GM19397 (cell line): ENCODE measurements at regions not wholly inside any gene's neighbourhood (a gene's known extent, or its start where the extent isn't known, plus 50 kb on each side); places are given as distances from the start of the nearest gene placed in this dataset.
"Not testable (repeated sequence)": the region's sequence is repeated elsewhere in the genome, so short reads cannot be mapped to it uniquely, and the experiment has no call there.

Source experiments
- ATAC-seq: cut with Tn5 transposase; IDR thresholded peaks from one replicate; pipeline ENCODE4 v1.9.1; 2021; ENCODE audit warnings: mild to moderate bottlenecking, moderate library complexity; ENCODE audit not compliant: unreplicated experiment

DNA sequence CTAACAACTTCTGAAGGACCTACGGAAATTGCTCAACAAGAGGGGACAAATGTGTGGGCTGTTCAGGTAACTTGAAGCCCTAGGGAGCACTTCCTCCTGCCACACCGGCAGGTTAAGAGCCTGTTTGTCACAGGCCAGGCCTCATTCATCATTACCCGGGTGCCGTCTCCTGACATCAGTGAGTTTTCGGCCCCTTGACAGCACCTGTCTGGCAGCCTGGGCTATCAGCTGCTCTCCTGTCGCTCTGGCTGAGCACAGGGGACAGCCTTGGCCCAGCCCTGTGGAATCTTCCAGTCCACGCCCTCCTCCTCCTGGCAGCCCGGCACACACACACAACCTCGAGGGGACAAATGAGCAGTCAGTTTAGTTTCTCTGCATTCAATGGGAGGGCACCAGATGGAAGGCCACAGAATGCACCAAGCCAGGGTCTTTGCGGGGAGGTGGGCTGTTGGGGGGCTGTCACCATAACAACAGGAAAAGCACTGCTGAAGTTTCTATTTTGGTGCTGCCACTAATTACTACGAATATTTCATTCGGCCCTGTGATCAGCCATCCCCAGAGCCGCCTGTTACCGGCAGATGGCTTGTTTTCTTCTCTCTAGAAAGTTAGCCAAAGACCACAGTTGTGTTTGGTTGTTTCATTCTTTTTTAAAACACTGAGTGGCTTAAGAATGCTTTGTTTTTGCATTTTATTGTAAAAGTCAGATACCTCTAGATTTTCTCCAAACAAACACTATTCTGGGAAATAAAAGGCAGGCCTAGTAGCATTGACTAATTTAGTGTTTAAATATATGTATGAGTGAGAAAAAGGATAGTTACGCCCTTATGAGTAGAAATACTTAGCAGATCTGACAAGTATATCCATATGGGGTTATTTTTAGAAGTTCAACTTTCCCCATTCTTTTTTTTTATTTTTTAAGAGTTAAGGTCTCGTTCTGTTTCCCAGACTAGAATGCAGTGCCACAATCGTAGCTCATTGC lies 189.9 kb upstream of the NDUFV2 start:
- ATAC-seq: peak; percentile 63

GRCh38 chr18:8913606-8914403 lies 188.7 kb upstream of the NDUFV2 start:
- not testable (repeated sequence) for ATAC-seq

GRCh38 chr18:8914404-8915264 lies 187.9 kb upstream of the NDUFV2 start:
- not testable (repeated sequence) for ATAC-seq

DNA sequence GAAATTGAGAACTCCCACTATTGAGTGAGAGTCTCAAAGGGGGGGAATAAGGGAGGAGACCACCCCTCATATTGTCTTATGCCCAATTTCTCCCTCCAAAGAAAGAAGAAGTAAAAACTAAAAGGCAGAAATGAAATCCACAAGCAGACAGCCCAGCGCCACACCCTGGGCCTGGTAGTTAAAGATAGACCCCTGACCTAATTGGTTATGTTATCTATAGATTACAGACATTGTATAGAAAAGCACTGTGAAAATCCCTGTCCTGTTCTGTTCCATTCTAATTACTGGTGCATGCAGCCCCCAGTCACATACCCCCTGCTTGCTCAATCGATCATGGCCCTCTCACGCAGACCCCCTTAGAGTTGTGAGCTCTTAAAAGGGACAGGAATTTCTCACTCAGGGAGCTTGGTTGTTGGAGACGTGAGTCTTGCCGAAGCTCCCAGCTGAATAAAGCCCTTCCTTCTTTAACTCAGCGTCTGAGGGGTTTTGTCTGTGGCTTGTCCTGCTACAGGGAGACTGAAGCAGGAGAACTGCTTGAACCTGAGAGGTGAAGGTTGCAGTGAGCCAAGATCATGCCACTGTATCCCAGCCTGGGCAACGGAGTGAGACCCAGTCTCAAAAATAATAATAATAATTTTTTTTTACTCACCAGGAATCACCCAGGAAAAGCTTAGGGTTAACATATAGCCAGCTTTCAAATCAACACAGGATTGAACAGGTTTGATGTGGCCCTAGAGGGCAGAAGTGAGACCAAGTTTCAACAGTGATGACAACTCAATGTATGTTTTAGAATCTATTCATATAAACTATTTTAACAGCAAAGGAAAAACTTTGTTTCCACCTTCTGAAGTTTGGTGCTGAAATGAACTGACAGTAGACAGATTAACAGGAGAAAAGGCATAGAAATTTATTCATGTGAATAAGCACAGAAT lies 181.4 kb upstream of the NDUFV2 start:
- not testable (repeated sequence) for ATAC-seq

DNA sequence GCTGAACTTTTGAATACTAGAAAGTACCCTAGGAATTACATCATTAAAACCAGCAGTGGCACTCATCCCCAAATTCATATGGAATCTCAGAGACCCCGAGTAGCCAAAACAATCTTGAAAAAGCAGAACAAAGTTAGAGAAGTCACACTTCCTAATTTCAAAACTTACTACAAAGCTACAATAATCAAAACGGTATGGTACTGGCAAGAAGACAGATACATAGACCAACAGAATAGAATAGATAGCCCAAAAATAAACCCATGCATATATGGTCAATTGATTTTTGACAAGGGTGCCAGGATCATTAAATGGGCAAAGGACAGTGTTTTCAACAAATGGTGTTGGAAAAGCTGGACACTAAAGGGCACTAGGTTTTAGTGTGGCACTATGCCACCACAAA lies 176.0 kb upstream of the NDUFV2 start:
- no peak for ATAC-seq

DNA sequence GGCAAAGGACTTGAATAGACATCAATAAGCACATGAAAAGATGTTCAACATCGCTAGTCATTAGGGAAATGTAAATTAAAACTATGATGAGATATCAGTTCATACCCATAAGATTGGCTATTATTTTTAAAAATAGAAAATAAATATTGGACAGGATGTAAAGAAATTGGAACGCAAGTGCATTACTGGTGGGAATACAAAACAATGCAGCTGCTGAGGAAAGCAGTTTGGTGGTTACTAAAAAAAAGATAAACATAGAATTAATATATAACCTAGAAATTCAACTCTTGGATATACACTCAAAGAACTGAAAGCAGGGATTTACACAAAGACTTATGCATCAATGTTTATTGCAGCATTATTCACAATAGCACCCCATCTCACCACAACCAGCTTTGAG lies 174.5 kb upstream of the NDUFV2 start:
- ATAC-seq: no peak

DNA sequence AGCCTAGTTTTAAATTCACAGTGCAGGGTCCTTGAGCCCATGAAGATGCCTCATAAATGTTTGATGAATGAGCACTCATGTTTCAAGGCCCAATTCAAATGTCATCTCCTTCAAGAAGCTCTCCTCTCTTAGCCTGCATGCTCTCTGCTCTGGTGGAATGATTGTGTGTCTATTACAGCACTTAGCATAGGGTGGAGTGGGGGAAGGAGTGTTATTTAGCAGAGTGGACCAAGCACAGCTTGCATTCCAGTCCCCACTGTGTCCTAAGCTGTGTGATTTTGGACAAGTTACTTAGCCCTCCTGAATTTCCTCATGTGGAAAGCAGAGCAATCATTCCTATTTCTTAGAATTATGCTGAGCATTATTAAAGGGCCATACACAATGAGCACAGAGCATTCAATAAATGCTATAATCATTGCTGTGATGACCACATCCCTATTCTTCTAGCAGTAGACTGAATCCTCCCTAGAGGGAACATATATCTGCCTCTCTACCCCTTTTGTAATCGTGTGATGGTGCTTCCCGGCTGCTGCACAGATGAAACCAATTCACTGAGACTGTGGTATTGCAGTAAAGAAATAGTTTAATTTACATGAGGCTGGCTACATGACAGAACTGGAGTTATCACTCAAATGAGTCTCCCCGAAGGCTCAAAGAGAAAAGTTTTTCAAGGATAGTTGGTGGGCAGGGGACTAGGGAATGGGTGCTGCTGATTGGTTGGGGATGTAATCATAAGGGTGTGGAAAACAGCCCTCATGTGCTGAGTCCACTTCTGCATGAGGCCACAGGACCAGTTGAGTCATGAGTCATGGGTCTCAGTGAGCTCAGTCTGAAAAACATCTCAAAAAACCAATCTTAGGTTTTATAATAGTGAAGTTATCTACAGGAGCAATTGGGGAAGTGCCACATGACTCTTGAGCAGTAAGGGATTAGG lies 173.4 kb upstream of the NDUFV2 start:
- ATAC-seq: no peak

DNA sequence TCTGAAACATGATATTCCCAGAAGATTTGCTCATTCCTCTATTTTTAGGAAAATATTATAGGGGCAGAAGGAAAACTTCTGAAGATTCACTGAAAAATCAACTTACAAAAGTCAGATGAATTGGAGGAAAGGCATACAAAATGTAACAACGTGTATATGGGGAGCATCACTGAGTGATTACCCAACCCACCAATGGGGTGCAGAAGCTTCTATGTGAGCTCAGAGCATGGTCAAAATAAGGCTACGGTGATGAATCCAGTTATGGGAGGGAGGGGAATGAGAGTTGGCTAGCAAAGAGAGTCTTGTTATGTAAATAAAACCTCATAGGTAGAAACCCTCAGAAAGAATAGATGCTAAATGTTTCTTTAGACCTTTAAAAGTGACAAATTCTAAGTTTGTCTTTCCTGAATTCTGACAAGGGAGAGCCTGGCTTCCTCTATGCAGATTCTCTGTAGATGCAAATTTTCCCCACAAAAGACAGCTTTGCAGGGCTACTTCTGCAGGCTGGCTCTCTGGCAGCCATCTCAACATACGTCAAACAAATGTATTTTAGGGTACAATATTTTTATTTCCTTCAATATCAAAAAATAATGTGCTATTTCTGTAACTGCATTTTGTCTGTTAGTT lies 171.4 kb upstream of the NDUFV2 start:
- no peak for ATAC-seq

DNA sequence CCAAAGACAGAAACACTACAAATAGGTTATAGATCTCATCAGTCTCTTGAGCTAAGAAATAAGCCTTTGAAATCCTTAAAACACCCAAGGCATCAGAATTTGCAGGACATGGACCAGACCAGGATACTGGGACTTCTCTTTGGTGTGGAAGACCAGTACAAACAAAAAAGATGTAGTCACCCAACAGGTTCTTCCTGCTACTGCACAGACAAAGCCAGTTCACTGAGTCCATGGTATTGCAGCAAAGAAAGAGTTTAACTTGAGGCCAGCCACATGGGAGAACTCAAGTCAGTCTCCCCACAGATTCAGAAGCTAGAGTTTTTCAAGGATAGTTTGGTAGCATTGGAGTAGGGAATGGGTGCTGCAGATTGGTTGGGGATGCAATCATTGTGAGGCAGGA lies 169.6 kb upstream of the NDUFV2 start:
- ATAC-seq: no peak

DNA sequence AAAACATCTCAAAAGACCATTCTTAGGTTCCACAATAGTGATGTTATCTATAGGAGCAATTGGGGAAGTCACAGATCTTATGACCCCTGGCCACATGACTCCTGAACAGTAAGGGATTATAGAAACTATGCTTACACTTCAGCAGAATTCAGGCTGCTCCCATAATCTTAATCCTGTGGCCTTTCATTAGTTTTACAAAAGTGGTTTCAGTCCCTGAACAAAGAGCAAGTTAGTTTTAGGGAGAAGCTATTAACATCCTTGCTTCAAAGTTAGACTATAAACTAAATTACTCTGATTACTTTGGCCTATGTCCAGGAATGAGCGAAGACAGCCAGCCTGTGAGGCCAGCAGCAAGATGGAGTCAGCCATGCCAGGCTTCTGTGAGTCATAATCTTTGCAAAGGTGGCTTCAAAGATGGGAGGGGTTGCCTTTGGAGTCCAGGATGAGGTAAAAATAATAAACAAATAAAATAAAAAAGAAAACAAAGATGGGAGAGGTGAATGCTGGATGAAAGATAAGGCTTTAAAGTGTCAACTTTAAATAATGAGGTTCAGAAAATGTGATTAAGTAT lies 168.7 kb upstream of the NDUFV2 start:
- ATAC-seq: no peak

GRCh38 chr18:8935346-8935745 lies 167.2 kb upstream of the NDUFV2 start:
- not testable (repeated sequence) for ATAC-seq

DNA sequence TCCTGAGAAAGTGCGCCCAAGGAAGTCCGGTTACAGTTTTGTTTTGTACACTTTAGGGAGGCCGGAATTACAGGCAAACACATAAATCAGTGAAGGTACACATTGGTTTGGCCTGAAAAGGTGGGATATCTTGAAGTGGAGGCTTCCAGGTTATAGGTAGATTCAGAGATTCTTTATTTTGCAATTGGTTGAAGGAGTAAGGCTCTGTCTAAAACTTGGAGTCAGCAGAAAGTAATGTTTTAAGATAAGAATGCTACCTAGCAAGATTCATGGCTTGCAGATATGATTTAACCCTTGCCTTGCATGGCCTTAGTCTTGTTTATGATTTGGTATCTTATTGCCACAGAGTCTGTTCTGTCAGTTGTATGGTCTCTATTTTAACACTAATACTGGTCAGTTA lies 165.9 kb upstream of the NDUFV2 start:
- ATAC-seq: no peak

- ATAC-seq: no peak
Observed at GRCh38 chr18:8937160-8938094, 165.1 kb upstream of the NDUFV2 start.

GRCh38 chr18:8938817-8939216 lies 163.7 kb upstream of the NDUFV2 start:
- no peak for ATAC-seq

DNA sequence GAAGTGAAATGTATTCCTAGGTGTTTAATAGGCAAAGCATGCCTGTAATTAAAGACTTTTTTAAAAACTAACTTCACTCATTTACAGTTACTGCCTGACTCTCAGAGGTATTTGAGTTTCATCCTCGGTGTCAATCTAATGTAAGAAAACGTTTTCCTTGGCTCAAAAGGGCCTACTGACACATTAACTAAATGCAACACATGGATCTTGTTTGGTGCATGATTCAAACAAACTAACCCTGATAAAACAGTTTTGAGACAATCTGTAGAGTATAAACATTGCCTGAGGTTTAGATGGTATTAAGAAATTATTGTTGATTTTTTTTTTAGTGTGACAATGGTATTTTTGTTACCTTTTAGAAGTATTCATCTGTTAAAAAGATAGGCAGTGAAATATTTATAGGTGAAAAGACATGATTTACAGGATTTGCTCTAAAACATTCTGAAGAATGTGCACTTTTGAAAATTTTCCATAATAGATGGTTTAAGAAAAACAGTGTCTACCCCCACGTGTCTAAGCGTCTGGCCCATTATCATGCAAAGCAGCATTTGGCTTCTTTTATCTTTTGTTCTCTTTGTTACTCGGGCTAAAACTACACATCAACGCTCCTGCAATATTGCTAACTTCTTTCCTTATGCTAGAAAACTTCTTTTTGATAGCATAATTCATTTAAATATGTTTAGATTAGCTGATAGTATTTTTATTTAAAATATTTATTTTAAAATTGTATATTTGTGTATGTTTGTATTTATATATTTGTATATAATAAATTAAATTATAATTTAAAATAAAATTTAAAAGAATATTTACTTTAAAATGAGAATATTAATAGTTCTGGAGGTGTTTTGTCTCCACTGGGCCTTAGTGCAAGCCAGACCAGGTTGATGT lies 160.2 kb upstream of the NDUFV2 start:
- no peak for ATAC-seq
